HepG2 (cell line): ENCODE measurements at regions not wholly inside any gene's neighbourhood (a gene's known extent, or its start where the extent isn't known, plus 50 kb on each side); places are given as distances from the start of the nearest gene placed in this dataset.

Experiments
- ATAC-seq: fragments of 200-7000 bp; cut with Tn5 transposase; 3 replicates; pipeline ENCODE4 v1.9.1; 2020; ENCODE audit warnings: mild to moderate bottlenecking, moderate library complexity
- BruUV-seq: library from RNA; stranded (reverse); fragments of 400-500 nt; replicated peaks from 2 replicates; lab custom pipeline; 2021; lab: Mats Ljungman, UMichigan
- CTCF ChIA-PET: fragments of 300-600 bp; formaldehyde crosslinking; extraction: SDS; loops from one replicate; lab custom pipeline; 2021; ENCODE audit warnings: low total read pairs, inconsistent platforms, low intra/inter-chr PET ratio; lab: Yijun Ruan, JAX
- POLR2A ChIA-PET: fragments of 350-600 bp; sonication (Branson Sonifier 250); formaldehyde crosslinking; loops from one replicate; lab custom pipeline; 2020; ENCODE audit warnings: antibody characterized with exemption, inconsistent platforms; lab: Yijun Ruan, JAX
- DNase-seq: peaks from one replicate; pipeline ENCODE4 v3.0.0-alpha.2; 2015; ENCODE audit warnings: low spot score
- FAIRE-seq: peaks from 3 replicates; lab custom pipeline; 2011; peaks lifted over from hg19 to GRCh38; lab: Jason Lieb, UNC
- H2AFZ ChIP-seq: one replicate; pipeline ENCODE4 v1.6.1; 2011; ENCODE audit warnings: low read length, inconsistent platforms
- H3K27ac ChIP-seq: fragments of 300-600 bp; 3 replicates; pipeline ENCODE4 v1.8.0; 2011; ENCODE audit warnings: mixed run types, mild to moderate bottlenecking, mixed read lengths, low read length, inconsistent platforms; ENCODE audit not compliant: insufficient read depth; ENCODE audit errors: extremely low read length
- H3K27me3 ChIP-seq, 2 experiments: fragments of 200-600 bp in 1 of 2; 2 replicates in 1 of 2; 3 replicates in 1 of 2; pipeline versions ENCODE4 v1.6.0 to v1.8.0; 2011; ENCODE audit warnings: low read length in 2 of 2, mild to moderate bottlenecking in 2 of 2, moderate library complexity in 2 of 2, inconsistent platforms in 1 of 2; ENCODE audit not compliant: insufficient read depth in 2 of 2, control insufficient read depth in 1 of 2
- H3K36me3 ChIP-seq, 2 experiments: fragments of 200-600 bp in 1 of 2; replicated peaks in 1 of 2; 2 replicates in 1 of 2; 3 replicates in 1 of 2; pipeline versions ENCODE4 v1.5.1 to v1.8.0; 2011; ENCODE audit warnings: low read length in 2 of 2, inconsistent platforms in 1 of 2; ENCODE audit not compliant: insufficient read depth in 2 of 2, control insufficient read depth in 1 of 2
- H3K4me1 ChIP-seq: 2 replicates; pipeline ENCODE4 v1.5.1; 2012; ENCODE audit warnings: low read length, inconsistent platforms; ENCODE audit not compliant: insufficient read depth
- H3K4me2 ChIP-seq: 2 replicates; pipeline ENCODE4 v1.6.0; 2011; ENCODE audit warnings: low read depth, low read length, inconsistent platforms
- H3K4me3 ChIP-seq, 3 experiments: fragments of 200-600 bp in 1 of 3; sonication (generic), shearing (Covaris generic) in 1 of 3; replicated peaks in 1 of 3; 2 replicates each; pipeline ENCODE4 v1.5.1; 2011 to 2016; ENCODE audit warnings: low read length in 3 of 3, inconsistent platforms in 2 of 3, low read depth in 2 of 3, mild to moderate bottlenecking in 2 of 3, control low read depth in 1 of 3, mixed read lengths in 1 of 3; ENCODE audit not compliant: insufficient read depth in 1 of 3
- H3K79me2 ChIP-seq: one replicate; pipeline ENCODE4 v1.6.1; 2011; ENCODE audit warnings: low read length, inconsistent platforms; ENCODE audit not compliant: insufficient read depth
- H3K9ac ChIP-seq: 2 replicates; pipeline ENCODE4 v1.6.0; 2011; ENCODE audit warnings: mild to moderate bottlenecking, low read depth, low read length, inconsistent platforms; ENCODE audit not compliant: insufficient read depth
- H3K9me3 ChIP-seq: 2 replicates; pipeline ENCODE4 v1.5.1; 2012; ENCODE audit warnings: mild to moderate bottlenecking, low read length
- H4K20me1 ChIP-seq: 2 replicates; pipeline ENCODE4 v1.6.0; 2011; ENCODE audit warnings: inconsistent platforms, mild to moderate bottlenecking, low read length, moderate library complexity; ENCODE audit not compliant: insufficient read depth
- NR2F1 ChIP-seq, 2 experiments: fragments of 450-650 bp in 1 of 2; formaldehyde crosslinking in 1 of 2; IDR thresholded peaks; 2 replicates each; pipeline versions ENCODE4 v1.5.0 to v1.6.1; 2016 to 2020; ENCODE audit warnings: mild to moderate bottlenecking in 1 of 2, missing compliant biosample characterization in 1 of 2, missing genetic modification reagents in 1 of 2, moderate library complexity in 1 of 2
- ONECUT2 ChIP-seq: sonication (generic); formaldehyde crosslinking; IDR thresholded peaks from 2 replicates; pipeline ENCODE4 v1.4.0; 2020; ENCODE audit warnings: missing genetic modification reagents
- TGIF2 ChIP-seq: IDR thresholded peaks from 2 replicates; pipeline ENCODE4 v1.6.1; 2016; ENCODE audit warnings: control low read depth, missing compliant biosample characterization
- ZNF572 ChIP-seq: sonication (generic); formaldehyde crosslinking; IDR thresholded peaks from 2 replicates; pipeline ENCODE4 v1.5.1; 2020; ENCODE audit warnings: mild to moderate bottlenecking, missing genetic modification reagents
- ZNF75D ChIP-seq: sonication (generic); formaldehyde crosslinking; IDR thresholded peaks from 2 replicates; pipeline ENCODE4 v1.8.1; 2023; ENCODE audit warnings: missing genetic modification reagents, mild to moderate bottlenecking, borderline replicate concordance
- in situ Hi-C: cut with HindIII; loops from 2 replicates; pipeline ENCODE4 v1.10.0; 2017; ENCODE audit warnings: low pct_unique_long_range_greater_than_20kb; ENCODE audit not compliant: extremely low pct_ligation_motif_present
- intact Hi-C: fragments of 100-400 bp; cut with micrococcal nuclease; formaldehyde crosslinking; loops from one replicate; pipeline ENCODE4 v1.10.0; 2022; ENCODE audit not compliant: unreplicated experiment
- TF ChIP-seq, protein P1 (sequence below): sonication (generic); formaldehyde crosslinking; IDR thresholded peaks from 2 replicates; pipeline ENCODE4 v1.5.0; 2020; ENCODE audit warnings: mild to moderate bottlenecking, missing genetic modification reagents, borderline replicate concordance
- TF ChIP-seq, protein P2 (sequence below): sonication (generic); formaldehyde crosslinking; IDR thresholded peaks from 2 replicates; pipeline ENCODE4 v1.5.0; 2020; ENCODE audit warnings: missing genetic modification reagents
- TF ChIP-seq, protein P3 (sequence below): sonication (generic); formaldehyde crosslinking; IDR thresholded peaks from 2 replicates; pipeline ENCODE4 v1.5.1; 2020; ENCODE audit warnings: missing genetic modification reagents, mild to moderate bottlenecking, borderline replicate concordance

DNA sequence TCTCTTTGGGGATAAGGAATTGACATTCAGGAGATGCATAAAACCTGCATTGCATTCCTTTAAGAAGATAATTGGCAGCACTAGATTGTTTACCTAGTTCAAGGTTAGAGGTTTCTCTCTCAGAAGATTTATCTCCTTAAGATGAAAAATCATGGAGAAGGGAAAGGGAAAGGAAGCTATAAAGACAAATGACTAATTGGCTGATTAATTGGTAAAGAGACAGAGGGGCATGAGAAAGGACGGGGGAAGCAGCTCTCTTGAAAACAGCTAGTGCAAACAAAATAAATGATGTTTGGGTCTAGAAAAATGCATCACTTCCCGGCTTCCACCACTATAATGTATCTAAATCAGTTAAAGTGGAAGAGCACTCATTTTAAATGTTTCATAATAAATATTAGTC lies 941.2 kb downstream of the XPNPEP1 start (continued):
- TF ChIP-seq, protein P1, sequence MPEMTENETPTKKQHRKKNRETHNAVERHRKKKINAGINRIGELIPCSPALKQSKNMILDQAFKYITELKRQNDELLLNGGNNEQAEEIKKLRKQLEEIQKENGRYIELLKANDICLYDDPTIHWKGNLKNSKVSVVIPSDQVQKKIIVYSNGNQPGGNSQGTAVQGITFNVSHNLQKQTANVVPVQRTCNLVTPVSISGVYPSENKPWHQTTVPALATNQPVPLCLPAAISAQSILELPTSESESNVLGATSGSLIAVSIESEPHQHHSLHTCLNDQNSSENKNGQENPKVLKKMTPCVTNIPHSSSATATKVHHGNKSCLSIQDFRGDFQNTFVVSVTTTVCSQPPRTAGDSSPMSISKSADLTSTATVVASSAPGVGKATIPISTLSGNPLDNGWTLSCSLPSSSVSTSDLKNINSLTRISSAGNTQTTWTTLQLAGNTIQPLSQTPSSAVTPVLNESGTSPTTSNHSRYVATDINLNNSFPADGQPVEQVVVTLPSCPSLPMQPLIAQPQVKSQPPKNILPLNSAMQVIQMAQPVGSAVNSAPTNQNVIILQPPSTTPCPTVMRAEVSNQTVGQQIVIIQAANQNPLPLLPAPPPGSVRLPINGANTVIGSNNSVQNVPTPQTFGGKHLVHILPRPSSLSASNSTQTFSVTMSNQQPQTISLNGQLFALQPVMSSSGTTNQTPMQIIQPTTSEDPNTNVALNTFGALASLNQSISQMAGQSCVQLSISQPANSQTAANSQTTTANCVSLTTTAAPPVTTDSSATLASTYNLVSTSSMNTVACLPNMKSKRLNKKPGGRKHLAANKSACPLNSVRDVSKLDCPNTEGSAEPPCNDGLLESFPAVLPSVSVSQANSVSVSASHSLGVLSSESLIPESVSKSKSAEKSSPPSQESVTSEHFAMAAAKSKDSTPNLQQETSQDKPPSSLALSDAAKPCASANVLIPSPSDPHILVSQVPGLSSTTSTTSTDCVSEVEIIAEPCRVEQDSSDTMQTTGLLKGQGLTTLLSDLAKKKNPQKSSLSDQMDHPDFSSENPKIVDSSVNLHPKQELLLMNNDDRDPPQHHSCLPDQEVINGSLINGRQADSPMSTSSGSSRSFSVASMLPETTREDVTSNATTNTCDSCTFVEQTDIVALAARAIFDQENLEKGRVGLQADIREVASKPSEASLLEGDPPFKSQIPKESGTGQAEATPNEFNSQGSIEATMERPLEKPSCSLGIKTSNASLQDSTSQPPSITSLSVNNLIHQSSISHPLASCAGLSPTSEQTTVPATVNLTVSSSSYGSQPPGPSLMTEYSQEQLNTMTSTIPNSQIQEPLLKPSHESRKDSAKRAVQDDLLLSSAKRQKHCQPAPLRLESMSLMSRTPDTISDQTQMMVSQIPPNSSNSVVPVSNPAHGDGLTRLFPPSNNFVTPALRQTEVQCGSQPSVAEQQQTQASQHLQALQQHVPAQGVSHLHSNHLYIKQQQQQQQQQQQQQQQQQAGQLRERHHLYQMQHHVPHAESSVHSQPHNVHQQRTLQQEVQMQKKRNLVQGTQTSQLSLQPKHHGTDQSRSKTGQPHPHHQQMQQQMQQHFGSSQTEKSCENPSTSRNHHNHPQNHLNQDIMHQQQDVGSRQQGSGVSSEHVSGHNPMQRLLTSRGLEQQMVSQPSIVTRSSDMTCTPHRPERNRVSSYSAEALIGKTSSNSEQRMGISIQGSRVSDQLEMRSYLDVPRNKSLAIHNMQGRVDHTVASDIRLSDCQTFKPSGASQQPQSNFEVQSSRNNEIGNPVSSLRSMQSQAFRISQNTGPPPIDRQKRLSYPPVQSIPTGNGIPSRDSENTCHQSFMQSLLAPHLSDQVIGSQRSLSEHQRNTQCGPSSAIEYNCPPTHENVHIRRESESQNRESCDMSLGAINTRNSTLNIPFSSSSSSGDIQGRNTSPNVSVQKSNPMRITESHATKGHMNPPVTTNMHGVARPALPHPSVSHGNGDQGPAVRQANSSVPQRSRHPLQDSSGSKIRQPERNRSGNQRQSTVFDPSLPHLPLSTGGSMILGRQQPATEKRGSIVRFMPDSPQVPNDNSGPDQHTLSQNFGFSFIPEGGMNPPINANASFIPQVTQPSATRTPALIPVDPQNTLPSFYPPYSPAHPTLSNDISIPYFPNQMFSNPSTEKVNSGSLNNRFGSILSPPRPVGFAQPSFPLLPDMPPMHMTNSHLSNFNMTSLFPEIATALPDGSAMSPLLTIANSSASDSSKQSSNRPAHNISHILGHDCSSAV (CRISPR knock-in tag), result no peak
- TF ChIP-seq, protein P2, sequence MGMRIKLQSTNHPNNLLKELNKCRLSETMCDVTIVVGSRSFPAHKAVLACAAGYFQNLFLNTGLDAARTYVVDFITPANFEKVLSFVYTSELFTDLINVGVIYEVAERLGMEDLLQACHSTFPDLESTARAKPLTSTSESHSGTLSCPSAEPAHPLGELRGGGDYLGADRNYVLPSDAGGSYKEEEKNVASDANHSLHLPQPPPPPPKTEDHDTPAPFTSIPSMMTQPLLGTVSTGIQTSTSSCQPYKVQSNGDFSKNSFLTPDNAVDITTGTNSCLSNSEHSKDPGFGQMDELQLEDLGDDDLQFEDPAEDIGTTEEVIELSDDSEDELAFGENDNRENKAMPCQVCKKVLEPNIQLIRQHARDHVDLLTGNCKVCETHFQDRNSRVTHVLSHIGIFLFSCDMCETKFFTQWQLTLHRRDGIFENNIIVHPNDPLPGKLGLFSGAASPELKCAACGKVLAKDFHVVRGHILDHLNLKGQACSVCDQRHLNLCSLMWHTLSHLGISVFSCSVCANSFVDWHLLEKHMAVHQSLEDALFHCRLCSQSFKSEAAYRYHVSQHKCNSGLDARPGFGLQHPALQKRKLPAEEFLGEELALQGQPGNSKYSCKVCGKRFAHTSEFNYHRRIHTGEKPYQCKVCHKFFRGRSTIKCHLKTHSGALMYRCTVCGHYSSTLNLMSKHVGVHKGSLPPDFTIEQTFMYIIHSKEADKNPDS, result no peak

DNA sequence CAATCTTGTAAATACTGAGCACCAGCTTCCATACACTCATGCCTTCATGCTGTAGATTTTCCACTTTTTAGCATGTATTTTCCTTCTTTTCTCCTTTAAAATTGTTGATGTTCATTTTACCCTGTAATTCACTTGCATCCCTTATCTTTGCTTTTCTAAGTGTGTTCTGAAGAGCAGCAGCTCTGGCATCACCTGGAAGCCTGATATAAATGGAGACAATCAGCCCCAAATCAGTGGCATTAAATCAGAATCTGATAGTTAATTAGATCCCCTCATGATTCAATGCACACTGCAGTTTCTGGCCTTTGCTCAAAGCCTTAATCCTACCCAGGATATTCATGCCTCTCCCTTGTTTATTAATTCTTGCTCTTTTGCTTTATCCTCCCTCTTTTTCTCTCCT lies 942.4 kb downstream of the XPNPEP1 start:
- no TSS peak for BruUV-seq

More for the DNA sequence above, 942.4 kb downstream of the XPNPEP1 start:
- Histone ChIP-seq H3K79me2 (no peaks in the 10 kb centered on the region), H3K9ac (no peak overlapping the region), H3K9me3 (peaks cover 72% of the 10 kb centered on the region), H3K4me1 (no peaks in the 10 kb centered on the region), H3K4me3 (no peak overlapping the region), H4K20me1 (no peaks in the 10 kb centered on the region), H3K36me3 (no peaks in the 10 kb centered on the region), H2AFZ (no peak overlapping the region), H3K27ac (no peak overlapping the region), H3K4me2 (no peak overlapping the region), H3K27me3 (no peaks in the 10 kb centered on the region)
- intact Hi-C loops (no loop called here), in situ Hi-C loops (no loop called here)
- ATAC-seq (no peak), FAIRE-seq (no peak), DNase-seq (no peak)
- TF ChIP-seq, protein P3, sequence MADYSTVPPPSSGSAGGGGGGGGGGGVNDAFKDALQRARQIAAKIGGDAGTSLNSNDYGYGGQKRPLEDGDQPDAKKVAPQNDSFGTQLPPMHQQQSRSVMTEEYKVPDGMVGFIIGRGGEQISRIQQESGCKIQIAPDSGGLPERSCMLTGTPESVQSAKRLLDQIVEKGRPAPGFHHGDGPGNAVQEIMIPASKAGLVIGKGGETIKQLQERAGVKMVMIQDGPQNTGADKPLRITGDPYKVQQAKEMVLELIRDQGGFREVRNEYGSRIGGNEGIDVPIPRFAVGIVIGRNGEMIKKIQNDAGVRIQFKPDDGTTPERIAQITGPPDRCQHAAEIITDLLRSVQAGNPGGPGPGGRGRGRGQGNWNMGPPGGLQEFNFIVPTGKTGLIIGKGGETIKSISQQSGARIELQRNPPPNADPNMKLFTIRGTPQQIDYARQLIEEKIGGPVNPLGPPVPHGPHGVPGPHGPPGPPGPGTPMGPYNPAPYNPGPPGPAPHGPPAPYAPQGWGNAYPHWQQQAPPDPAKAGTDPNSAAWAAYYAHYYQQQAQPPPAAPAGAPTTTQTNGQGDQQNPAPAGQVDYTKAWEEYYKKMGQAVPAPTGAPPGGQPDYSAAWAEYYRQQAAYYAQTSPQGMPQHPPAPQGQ, result no peak
- TF ChIP-seq ONECUT2 (CRISPR knock-in tag) (no peak), ZNF572 (CRISPR knock-in tag) (no peak), NR2F1 (CRISPR knock-in tag; IDR thresholded peaks at IDR 0.05) (no peak), TGIF2 (CRISPR knock-in tag) (no peak), ZNF75D (no peak)
- ChIA-PET POLR2A (no interaction called here), CTCF (no interaction called here)
